ENCODE measurements at regions not wholly inside any gene's neighbourhood (a gene's known extent, or its start where the extent isn't known, plus 50 kb on each side); places are given as distances from the start of the nearest gene placed in this dataset.
"Not testable (repeated sequence)": the region's sequence is repeated elsewhere in the genome, so short reads cannot be mapped to it uniquely, and the experiment has no call there.

GRCh38 chr10:42883993-42884983 is 101.7 kb downstream of the BMS1 start:
- DNase-seq (ENCODE audit: low read depth, low spot score), result no peak

GRCh38 chr10:42885491-42886270 is 103.1 kb downstream of the BMS1 start:
- DNase-seq (ENCODE audit: low read depth, low spot score), result no peak

- no peak for DNase-seq (ENCODE audit: low read depth, low spot score)
Observed at GRCh38 chr10:42887734-42888503, 105.3 kb downstream of the BMS1 start.

- DNase-seq (ENCODE audit: low read depth, low spot score), result no peak
Observed at GRCh38 chr10:42888504-42889095, 106.0 kb downstream of the BMS1 start.

GRCh38 chr10:42896735-42897134 is 114.1 kb downstream of the BMS1 start:
- no peak for DNase-seq (ENCODE audit: low read depth, low spot score)

GRCh38 chr10:42898037-42898960 is 115.7 kb downstream of the BMS1 start:
- DNase-seq (ENCODE audit: low read depth, low spot score), result no peak

- DNase-seq (ENCODE audit: low read depth, low spot score), result no peak
Observed at GRCh38 chr10:42899036-42899435, 116.4 kb downstream of the BMS1 start.

- DNase-seq (ENCODE audit: low read depth, low spot score), result not testable (repeated sequence)
Observed at GRCh38 chr10:42900346-42900745, 117.8 kb downstream of the BMS1 start.

GRCh38 chr10:42911359-42911758 is 128.8 kb downstream of the BMS1 start:
- DNase-seq (ENCODE audit: low read depth, low spot score), result no peak

- DNase-seq (ENCODE audit: low read depth, low spot score), result no peak
Observed at GRCh38 chr10:42916974-42917373, 134.4 kb downstream of the BMS1 start.

GRCh38 chr10:42917821-42918220 is 135.2 kb downstream of the BMS1 start:
- DNase-seq (ENCODE audit: low read depth, low spot score), result no peak

- no peak for DNase-seq (ENCODE audit: low read depth, low spot score)
Observed at GRCh38 chr10:42921951-42922350, 139.4 kb downstream of the BMS1 start.

GRCh38 chr10:42924484-42924883 is 141.9 kb downstream of the BMS1 start:
- no peak for DNase-seq (ENCODE audit: low read depth, low spot score)

- no peak for DNase-seq (ENCODE audit: low read depth, low spot score)
Observed at GRCh38 chr10:42926843-42927242, 144.2 kb downstream of the BMS1 start.

- DNase-seq (ENCODE audit: low read depth, low spot score), result no peak
Observed at GRCh38 chr10:42928064-42928463, 145.5 kb downstream of the BMS1 start.

- no peak for DNase-seq (ENCODE audit: low read depth, low spot score)
Observed at GRCh38 chr10:42929236-42929635, 146.6 kb downstream of the BMS1 start.

GRCh38 chr10:42929993-42930392 is 146.9 kb upstream of the RET start:
- no peak for DNase-seq (ENCODE audit: low read depth, low spot score)

GRCh38 chr10:42930516-42931192 is 146.2 kb upstream of the RET start:
- no peak for DNase-seq (ENCODE audit: low read depth, low spot score)

- DNase-seq (ENCODE audit: low read depth, low spot score), result no peak
Observed at GRCh38 chr10:42932116-42932515, 144.8 kb upstream of the RET start.

Data from activated naive CD8-positive, alpha-beta T cell treated with anti-CD3 and anti-CD28 coated beads, Interleukin-2, amount 50 U/mL, for 16 hours (primary cell).